ENCODE measurements at regions not wholly inside any gene's neighbourhood (a gene's known extent, or its start where the extent isn't known, plus 50 kb on each side); places are given as distances from the start of the nearest gene placed in this dataset.

- TF ChIP-seq CTCF (IDR thresholded peaks at IDR 0.05; ENCODE audit: low read length) (no peak), EZH2 (IDR thresholded peaks at IDR 0.05; ENCODE audit: borderline replicate concordance, low read length) (no peak)
Observed at GRCh38 chr15:80325206-80325605, 73.2 kb upstream of the CTXND1 start.

Measured in OCI-LY1 (cell line).